MM.1S (cell line): ENCODE measurements at regions not wholly inside any gene's neighbourhood (a gene's known extent, or its start where the extent isn't known, plus 50 kb on each side); places are given as distances from the start of the nearest gene placed in this dataset.

Experiments
- DNase-seq: peaks from one replicate; pipeline ENCODE4 v3.0.0-alpha.2; 2015
- H2AFZ ChIP-seq: fragments of 300-600 bp; sonication (generic); 2 replicates; pipeline ENCODE4 v1.6.0; 2016; ENCODE audit warnings: antibody characterized with exemption, low read length
- H3F3A ChIP-seq: fragments of 300-600 bp; sonication (generic); 2 replicates; pipeline ENCODE4 v1.6.1; 2016; ENCODE audit warnings: mild to moderate bottlenecking, antibody characterized with exemption, low read length, moderate library complexity, mixed read lengths; ENCODE audit not compliant: insufficient read depth
- H3K27ac ChIP-seq: fragments of 300-600 bp; sonication (generic); 2 replicates; pipeline ENCODE4 v1.5.1; 2016; ENCODE audit warnings: mild to moderate bottlenecking, low read length
- H3K27me3 ChIP-seq: fragments of 300-600 bp; sonication (generic); replicated peaks from 2 replicates; pipeline ENCODE4 v1.6.0; 2016; ENCODE audit warnings: low read length; ENCODE audit not compliant: insufficient read depth
- H3K36me3 ChIP-seq: fragments of 300-600 bp; sonication (generic); replicated peaks from 2 replicates; pipeline ENCODE4 v1.6.1; 2016; ENCODE audit warnings: mild to moderate bottlenecking, low read length, mixed read lengths; ENCODE audit not compliant: insufficient read depth
- H3K4me1 ChIP-seq: fragments of 300-600 bp; sonication (generic); 2 replicates; pipeline ENCODE4 v1.6.1; 2016; ENCODE audit warnings: low read length, mixed read lengths
- H3K4me2 ChIP-seq: fragments of 300-600 bp; sonication (generic); 2 replicates; pipeline ENCODE4 v1.6.0; 2016; ENCODE audit warnings: low read depth, low read length
- H3K4me3 ChIP-seq: fragments of 300-600 bp; sonication (generic); 2 replicates; pipeline ENCODE4 v1.5.1; 2016; ENCODE audit warnings: low read length, mixed read lengths
- H3K79me2 ChIP-seq: fragments of 300-600 bp; sonication (generic); 2 replicates; pipeline ENCODE4 v1.6.1; 2016; ENCODE audit warnings: mixed run types, low read length, mixed read lengths
- H3K9ac ChIP-seq: fragments of 300-600 bp; sonication (generic); 2 replicates; pipeline ENCODE4 v1.6.1; 2016; ENCODE audit warnings: low read length, mixed read lengths
- H3K9me2 ChIP-seq: fragments of 300-600 bp; sonication (generic); replicated peaks from 2 replicates; pipeline ENCODE4 v1.6.1; 2016; ENCODE audit warnings: mild to moderate bottlenecking, low read length, mixed read lengths; ENCODE audit not compliant: insufficient read depth
- H3K9me3 ChIP-seq: fragments of 300-600 bp; sonication (generic); replicated peaks from 2 replicates; pipeline ENCODE4 v1.6.1; 2016; ENCODE audit warnings: mild to moderate bottlenecking, low read length, mixed read lengths; ENCODE audit not compliant: insufficient read depth
- H4K20me1 ChIP-seq: fragments of 300-600 bp; sonication (generic); 2 replicates; pipeline ENCODE4 v1.6.1; 2016; ENCODE audit warnings: mild to moderate bottlenecking, low read length, moderate library complexity, mixed read lengths; ENCODE audit not compliant: insufficient read depth
- EZH2 ChIP-seq: fragments of 300-600 bp; sonication (generic); optimal IDR thresholded peaks from 2 replicates; pipeline ENCODE3; 2017; ENCODE audit warnings: low read depth, mild to moderate bottlenecking, antibody characterized with exemption, low read length, mixed read lengths
- EZH2phosphoT487 ChIP-seq: fragments of 300-600 bp; sonication (generic); IDR thresholded peaks from 2 replicates; pipeline ENCODE4 v1.6.1; 2018; ENCODE audit warnings: antibody characterized with exemption, low read length
- TF ChIP-seq, protein P1 (sequence below): fragments of 300-600 bp; sonication (generic); IDR thresholded peaks from 2 replicates; pipeline ENCODE4 v1.5.1; 2016; ENCODE audit warnings: antibody characterized with exemption, low read length, mixed read lengths

DNA sequence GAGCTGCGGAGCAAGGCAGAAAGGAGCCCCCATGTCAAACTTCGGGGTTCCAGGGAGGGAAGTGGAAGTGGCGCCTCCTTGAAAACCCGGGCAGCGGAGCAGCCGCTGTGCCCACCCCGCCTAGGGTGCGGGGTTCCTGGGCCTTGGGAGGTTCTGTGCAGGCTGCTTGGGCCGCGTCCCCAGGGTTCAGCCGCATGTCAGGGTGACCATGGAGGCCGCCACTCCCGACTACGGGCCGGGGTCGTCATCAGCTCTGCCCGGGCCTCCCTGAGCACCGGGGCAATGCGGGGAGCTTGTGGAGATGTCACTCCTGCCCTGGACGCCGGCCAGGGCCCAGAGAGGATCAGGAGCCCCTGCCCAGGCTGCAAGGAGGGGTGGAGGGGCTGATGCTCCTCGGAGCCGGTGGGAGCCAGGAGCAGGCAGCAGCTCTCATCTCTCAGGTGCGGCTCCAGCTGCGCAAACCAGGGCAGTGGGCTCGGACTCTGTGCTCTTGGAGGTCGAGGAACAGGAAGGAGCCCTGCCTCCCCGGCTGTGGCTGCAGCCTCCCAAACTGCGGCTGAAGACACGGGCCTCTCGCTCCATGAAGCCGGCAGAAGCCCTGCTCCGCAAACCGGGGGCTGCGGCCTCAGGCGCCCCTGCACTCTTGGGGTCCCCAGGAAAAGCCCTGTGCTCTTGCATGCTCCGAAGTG lies 1286.5 kb downstream of the TMEM121 start:
- H3F3A ChIP-seq, result no peaks in the 10 kb centered on the region
- no peak for DNase-seq
- no peaks in the 10 kb centered on the region; the same call in 1 of the 2 replicates for H3K27me3 ChIP-seq
- H3K9me2 ChIP-seq, result no peaks in the 10 kb centered on the region
- no peak overlapping the region for H3K9ac ChIP-seq
- no peak overlapping the region for H3K4me2 ChIP-seq
- H3K9me3 ChIP-seq, result no peaks in the 10 kb centered on the region
- H3K4me1 ChIP-seq, result no peaks in the 10 kb centered on the region
- H3K4me3 ChIP-seq, result no peak overlapping the region
- H3K79me2 ChIP-seq, result no peaks in the 10 kb centered on the region
- no peak overlapping the region for H3K27ac ChIP-seq
- H2AFZ ChIP-seq, result no peak overlapping the region
- no peak for TF ChIP-seq EZH2
- TF ChIP-seq, protein P1, sequence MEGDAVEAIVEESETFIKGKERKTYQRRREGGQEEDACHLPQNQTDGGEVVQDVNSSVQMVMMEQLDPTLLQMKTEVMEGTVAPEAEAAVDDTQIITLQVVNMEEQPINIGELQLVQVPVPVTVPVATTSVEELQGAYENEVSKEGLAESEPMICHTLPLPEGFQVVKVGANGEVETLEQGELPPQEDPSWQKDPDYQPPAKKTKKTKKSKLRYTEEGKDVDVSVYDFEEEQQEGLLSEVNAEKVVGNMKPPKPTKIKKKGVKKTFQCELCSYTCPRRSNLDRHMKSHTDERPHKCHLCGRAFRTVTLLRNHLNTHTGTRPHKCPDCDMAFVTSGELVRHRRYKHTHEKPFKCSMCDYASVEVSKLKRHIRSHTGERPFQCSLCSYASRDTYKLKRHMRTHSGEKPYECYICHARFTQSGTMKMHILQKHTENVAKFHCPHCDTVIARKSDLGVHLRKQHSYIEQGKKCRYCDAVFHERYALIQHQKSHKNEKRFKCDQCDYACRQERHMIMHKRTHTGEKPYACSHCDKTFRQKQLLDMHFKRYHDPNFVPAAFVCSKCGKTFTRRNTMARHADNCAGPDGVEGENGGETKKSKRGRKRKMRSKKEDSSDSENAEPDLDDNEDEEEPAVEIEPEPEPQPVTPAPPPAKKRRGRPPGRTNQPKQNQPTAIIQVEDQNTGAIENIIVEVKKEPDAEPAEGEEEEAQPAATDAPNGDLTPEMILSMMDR, result no peak
- TF ChIP-seq EZH2phosphoT487, result no peak
- no peaks in the 10 kb centered on the region for H3K36me3 ChIP-seq
- no peaks in the 10 kb centered on the region for H4K20me1 ChIP-seq

- Histone ChIP-seq H3K79me2 (no peaks in the 10 kb centered on the region), H3K9me2 (no peaks in the 10 kb centered on the region), H2AFZ (no peak overlapping the region), H3K27ac (no peak overlapping the region), H3K4me1 (no peaks in the 10 kb centered on the region), H3K9ac (no peak overlapping the region), H3K9me3 (no peaks in the 10 kb centered on the region), H3K36me3 (no peaks in the 10 kb centered on the region), H3K4me2 (no peak overlapping the region), H3K27me3 (no peaks in the 10 kb centered on the region; the same call in 1 of the 2 replicates), H3F3A (no peaks in the 10 kb centered on the region), H3K4me3 (no peak overlapping the region), H4K20me1 (no peaks in the 10 kb centered on the region)
- TF ChIP-seq EZH2phosphoT487 (no peak), EZH2 (no peak)
- TF ChIP-seq, protein P1, result no peak
- DNase-seq, result no peak
Measured at GRCh38 chr14:106813477-106813823, 1287.1 kb downstream of the TMEM121 start.

DNA sequence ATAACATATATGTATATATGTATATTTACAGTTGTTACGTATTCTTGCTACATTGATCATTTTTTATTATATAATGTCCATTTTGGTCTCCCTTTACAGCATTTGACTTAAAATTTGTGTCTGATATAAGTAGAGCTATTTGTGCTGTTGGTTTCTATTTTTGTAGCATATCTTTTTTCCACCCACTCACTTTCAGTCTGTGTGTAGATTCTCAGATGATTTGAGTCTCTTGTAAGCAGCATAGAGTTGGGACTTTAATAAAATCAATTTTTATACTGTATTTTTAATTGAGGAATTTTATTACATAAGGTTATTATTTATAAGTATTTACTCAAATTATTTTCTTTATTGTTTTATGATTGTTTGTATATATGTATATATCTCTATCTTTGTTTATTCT lies 1293.7 kb downstream of the TMEM121 start:
- Histone ChIP-seq H3K9me2 (no peaks in the 10 kb centered on the region), H4K20me1 (no peaks in the 10 kb centered on the region), H3K36me3 (no peaks in the 10 kb centered on the region), H3K9ac (no peak overlapping the region), H3K27me3 (no peaks in the 10 kb centered on the region; the same call in 1 of the 2 replicates), H3K4me1 (no peaks in the 10 kb centered on the region), H3K9me3 (no peaks in the 10 kb centered on the region), H3F3A (no peaks in the 10 kb centered on the region), H3K79me2 (no peaks in the 10 kb centered on the region), H3K27ac (no peak overlapping the region), H3K4me2 (no peak overlapping the region), H3K4me3 (no peak overlapping the region), H2AFZ (no peak overlapping the region)
- no peak for DNase-seq
- TF ChIP-seq EZH2phosphoT487 (no peak), EZH2 (no peak)
- TF ChIP-seq, protein P1, result no peak
